ENCODE measurements at regions not wholly inside any gene's neighbourhood (a gene's known extent, or its start where the extent isn't known, plus 50 kb on each side); places are given as distances from the start of the nearest gene placed in this dataset.

DNA sequence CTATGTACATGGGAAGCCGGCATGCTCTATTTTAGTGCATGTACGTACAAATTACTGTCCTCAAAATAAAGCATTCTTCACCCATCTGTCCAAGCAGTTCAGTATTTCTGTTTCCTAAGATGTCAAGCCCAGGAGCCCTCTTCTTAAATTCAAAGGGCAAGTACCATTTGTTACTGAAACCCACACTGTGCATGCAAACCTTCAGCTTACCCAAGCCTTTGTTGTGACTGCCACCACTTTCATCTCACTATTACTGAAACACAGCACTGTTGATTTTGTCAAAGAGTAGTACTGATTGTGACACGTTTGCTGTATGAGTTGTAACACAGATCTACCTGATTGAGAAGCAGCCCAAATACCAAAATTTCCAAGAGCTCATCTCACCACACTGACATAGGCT lies 390.4 kb upstream of the IZUMO3 start:
- no peak for TF ChIP-seq CTCF (IDR thresholded peaks at IDR 0.05; ENCODE audit: low read length, missing control alignments)
- no peak overlapping the region for H3K4me3 ChIP-seq (replicated peaks; ENCODE audit: low read depth, low read length)
- DNase-seq (ENCODE audit: low read depth): no peak

DNA sequence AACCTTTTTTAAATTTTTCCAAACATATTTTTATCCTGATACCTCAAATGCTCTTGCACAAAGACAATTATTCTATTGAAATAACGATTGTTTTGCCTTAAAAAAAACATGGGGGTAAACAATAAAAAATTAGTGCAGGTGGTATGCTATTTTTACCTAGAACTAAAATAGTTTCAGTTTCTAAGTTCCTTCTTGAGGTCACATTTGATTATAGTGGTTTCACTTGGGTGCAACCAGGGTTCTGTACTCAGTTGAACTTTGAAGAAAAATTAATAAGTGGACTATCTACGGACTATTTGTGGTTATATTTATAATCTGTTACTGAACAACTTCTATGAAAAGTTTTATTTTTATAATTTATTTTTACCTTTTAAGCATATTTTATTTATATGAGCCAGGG lies 387.1 kb upstream of the IZUMO3 start:
- H3K4me3 ChIP-seq (replicated peaks; ENCODE audit: low read depth, low read length): no peak overlapping the region
- no peak for DNase-seq (ENCODE audit: low read depth)

DNA sequence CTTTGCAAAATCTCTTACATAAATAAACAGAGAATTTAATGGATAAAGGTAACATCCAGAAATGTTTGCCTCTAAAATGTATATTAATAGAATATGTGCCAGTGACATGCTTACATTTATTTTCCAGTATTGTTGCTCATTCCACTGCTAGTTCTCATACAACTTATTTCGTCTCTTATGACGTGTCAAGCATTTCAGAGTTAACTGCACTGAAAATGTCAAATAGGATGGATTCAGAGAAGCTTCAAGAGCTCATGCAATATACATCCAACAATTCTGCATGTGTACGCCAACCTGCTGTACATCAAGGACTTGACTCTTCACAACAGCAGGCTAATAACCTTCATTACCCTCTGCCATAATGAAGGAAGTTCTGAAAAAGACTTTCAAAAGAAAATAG lies 386.2 kb upstream of the IZUMO3 start:
- DNase-seq (ENCODE audit: low read depth): no peak
- H3K4me3 ChIP-seq (replicated peaks; ENCODE audit: low read depth, low read length): no peak overlapping the region
- TF ChIP-seq CTCF (IDR thresholded peaks at IDR 0.05; ENCODE audit: low read length, missing control alignments): no peak

More for the DNA sequence above, 387.1 kb upstream of the IZUMO3 start:
- no peak for TF ChIP-seq CTCF (IDR thresholded peaks at IDR 0.05; ENCODE audit: low read length, missing control alignments)

GRCh38 chr9:24912767-24913166 lies 367.1 kb upstream of the IZUMO3 start:
- TF ChIP-seq CTCF (IDR thresholded peaks at IDR 0.05; ENCODE audit: low read length, missing control alignments): no peak
- DNase-seq (ENCODE audit: low read depth): no peak
- H3K4me3 ChIP-seq (replicated peaks; ENCODE audit: low read depth, low read length): no peak overlapping the region

DNA sequence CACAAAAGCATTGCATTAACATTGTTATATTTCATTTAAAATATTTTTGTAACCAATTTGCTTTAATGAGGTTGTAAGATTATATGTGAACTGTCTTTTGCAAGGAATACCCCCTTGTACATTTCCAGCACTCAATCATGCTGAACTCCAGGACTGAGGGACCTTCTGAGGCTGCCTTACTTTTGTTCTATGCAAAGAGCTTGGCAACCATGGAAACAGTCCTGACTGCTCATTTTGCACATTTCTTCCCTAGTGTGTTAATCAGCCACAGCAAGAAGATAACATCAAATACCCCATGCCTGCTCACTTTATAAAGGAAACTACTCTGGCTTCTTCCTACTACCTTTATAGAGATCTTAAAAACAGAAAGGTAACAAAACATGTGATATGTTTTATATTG lies 355.6 kb upstream of the IZUMO3 start:
- TF ChIP-seq CTCF (IDR thresholded peaks at IDR 0.05; ENCODE audit: low read length, missing control alignments): no peak
- no peak overlapping the region for H3K4me3 ChIP-seq (replicated peaks; ENCODE audit: low read depth, low read length)
- DNase-seq (ENCODE audit: low read depth): no peak

- H3K4me3 ChIP-seq (replicated peaks; ENCODE audit: low read depth, low read length): no peak overlapping the region
- no peak for TF ChIP-seq CTCF (IDR thresholded peaks at IDR 0.05; ENCODE audit: low read length, missing control alignments)
- no peak for DNase-seq (ENCODE audit: low read depth)
Observed at GRCh38 chr9:24900179-24900578, 354.5 kb upstream of the IZUMO3 start.

GRCh38 chr9:24899463-24899862 lies 353.8 kb upstream of the IZUMO3 start:
- no peak for TF ChIP-seq CTCF (IDR thresholded peaks at IDR 0.05; ENCODE audit: low read length, missing control alignments)
- DNase-seq (ENCODE audit: low read depth): no peak
- H3K4me3 ChIP-seq (replicated peaks; ENCODE audit: low read depth, low read length): no peak overlapping the region

All from fibroblast of pulmonary artery (primary cell).